OCI-LY1 (cell line): ENCODE measurements at regions not wholly inside any gene's neighbourhood (a gene's known extent, or its start where the extent isn't known, plus 50 kb on each side); places are given as distances from the start of the nearest gene placed in this dataset.

Source experiments
- H2AFZ ChIP-seq: fragments of 200-600 bp; sonication (generic), shearing (Covaris generic); 2 replicates; pipeline ENCODE4 v1.6.0; 2014; ENCODE audit warnings: antibody characterized with exemption, mild to moderate bottlenecking, low read length
- H3F3A ChIP-seq: fragments of 200-600 bp; sonication (generic), shearing (Covaris generic); 2 replicates; pipeline ENCODE4 v1.6.0; 2014; ENCODE audit warnings: mild to moderate bottlenecking, antibody characterized with exemption, low read length, moderate library complexity; ENCODE audit not compliant: insufficient read depth
- H3K27ac ChIP-seq: fragments of 200-600 bp; sonication (generic); 2 replicates; pipeline ENCODE4 v1.5.1; 2014; ENCODE audit warnings: low read length, mixed run types, mild to moderate bottlenecking, low read depth; ENCODE audit not compliant: poor library complexity, severe bottlenecking
- H3K27me3 ChIP-seq: fragments of 200-600 bp; sonication (generic); 2 replicates; pipeline ENCODE4 v1.6.0; 2014; ENCODE audit warnings: antibody characterized with exemption, mild to moderate bottlenecking, low read length, moderate library complexity; ENCODE audit not compliant: insufficient read depth
- H3K36me3 ChIP-seq: fragments of 200-600 bp; sonication (generic); 2 replicates; pipeline ENCODE4 v1.6.1; 2014; ENCODE audit warnings: mild to moderate bottlenecking, antibody characterized with exemption, low read length, moderate library complexity, mixed read lengths; ENCODE audit not compliant: insufficient read depth
- H3K4me1 ChIP-seq: fragments of 200-600 bp; sonication (generic); 2 replicates; pipeline ENCODE4 v1.5.1; 2014; ENCODE audit warnings: mild to moderate bottlenecking, low read length, moderate library complexity; ENCODE audit not compliant: insufficient read depth, severe bottlenecking
- H3K4me2 ChIP-seq: fragments of 200-600 bp; sonication (generic), shearing (Covaris generic); 2 replicates; pipeline ENCODE4 v1.6.1; 2014; ENCODE audit warnings: low read length
- H3K4me3 ChIP-seq: fragments of 200-600 bp; sonication (generic); 2 replicates; pipeline ENCODE4 v1.5.1; 2014; ENCODE audit warnings: low read length, low read depth, mild to moderate bottlenecking, mixed read lengths; ENCODE audit not compliant: poor library complexity, severe bottlenecking
- H3K79me2 ChIP-seq: fragments of 200-600 bp; shearing (Covaris generic); 2 replicates; pipeline ENCODE4 v1.6.1; 2016; ENCODE audit warnings: mixed run types, low read length, mixed read lengths; ENCODE audit not compliant: insufficient read depth
- H3K9ac ChIP-seq: fragments of 200-600 bp; sonication (generic), shearing (Covaris generic); 2 replicates; pipeline ENCODE4 v1.6.1; 2014; ENCODE audit warnings: mild to moderate bottlenecking, low read length, mixed read lengths
- H3K9me2 ChIP-seq: fragments of 200-600 bp; sonication (generic), shearing (Covaris generic); 2 replicates; pipeline ENCODE4 v1.6.1; 2014; ENCODE audit warnings: low read depth, mild to moderate bottlenecking, low read length, mixed read lengths
- H3K9me3 ChIP-seq: fragments of 200-600 bp; shearing (Covaris generic); 2 replicates; pipeline ENCODE4 v1.6.1; 2014; ENCODE audit warnings: low read length, mixed read lengths
- H4K20me1 ChIP-seq: fragments of 200-600 bp; sonication (generic), shearing (Covaris generic); 2 replicates; pipeline ENCODE4 v1.6.0; 2016; ENCODE audit warnings: mild to moderate bottlenecking, low read length; ENCODE audit not compliant: insufficient read depth
- EZH2 ChIP-seq: fragments of 200-600 bp; sonication (generic), shearing (Covaris generic); IDR thresholded peaks from 2 replicates; pipeline ENCODE4 v1.8.0; 2017; ENCODE audit warnings: borderline replicate concordance, mixed run types, mild to moderate bottlenecking, antibody characterized with exemption, low read length, moderate library complexity, mixed read lengths
- TF ChIP-seq, protein P1 (sequence below): fragments of 200-600 bp; sonication (generic), shearing (Covaris generic); IDR thresholded peaks from 2 replicates; pipeline ENCODE4 v1.5.1; 2017; ENCODE audit warnings: mild to moderate bottlenecking, antibody characterized with exemption, low read length, moderate library complexity, mixed read lengths

GRCh38 chr4:107216379-107216778, 180.3 kb upstream of the DKK2 start:
- H3K27me3 ChIP-seq: no peaks in the 10 kb centered on the region
- H2AFZ ChIP-seq: no peak overlapping the region
- TF ChIP-seq EZH2: no peak
- TF ChIP-seq, protein P1, sequence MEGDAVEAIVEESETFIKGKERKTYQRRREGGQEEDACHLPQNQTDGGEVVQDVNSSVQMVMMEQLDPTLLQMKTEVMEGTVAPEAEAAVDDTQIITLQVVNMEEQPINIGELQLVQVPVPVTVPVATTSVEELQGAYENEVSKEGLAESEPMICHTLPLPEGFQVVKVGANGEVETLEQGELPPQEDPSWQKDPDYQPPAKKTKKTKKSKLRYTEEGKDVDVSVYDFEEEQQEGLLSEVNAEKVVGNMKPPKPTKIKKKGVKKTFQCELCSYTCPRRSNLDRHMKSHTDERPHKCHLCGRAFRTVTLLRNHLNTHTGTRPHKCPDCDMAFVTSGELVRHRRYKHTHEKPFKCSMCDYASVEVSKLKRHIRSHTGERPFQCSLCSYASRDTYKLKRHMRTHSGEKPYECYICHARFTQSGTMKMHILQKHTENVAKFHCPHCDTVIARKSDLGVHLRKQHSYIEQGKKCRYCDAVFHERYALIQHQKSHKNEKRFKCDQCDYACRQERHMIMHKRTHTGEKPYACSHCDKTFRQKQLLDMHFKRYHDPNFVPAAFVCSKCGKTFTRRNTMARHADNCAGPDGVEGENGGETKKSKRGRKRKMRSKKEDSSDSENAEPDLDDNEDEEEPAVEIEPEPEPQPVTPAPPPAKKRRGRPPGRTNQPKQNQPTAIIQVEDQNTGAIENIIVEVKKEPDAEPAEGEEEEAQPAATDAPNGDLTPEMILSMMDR: no peak

GRCh38 chr4:107215222-107215621, 179.1 kb upstream of the DKK2 start:
- H4K20me1 ChIP-seq: no peaks in the 10 kb centered on the region
- H3K4me1 ChIP-seq: no peaks in the 10 kb centered on the region
- H3K27ac ChIP-seq: no peak overlapping the region
- no peak overlapping the region for H3K4me2 ChIP-seq
- no peaks in the 10 kb centered on the region for H3K79me2 ChIP-seq
- no peaks in the 10 kb centered on the region for H3K27me3 ChIP-seq
- no peak overlapping the region for H3K9ac ChIP-seq
- TF ChIP-seq, protein P1: no peak
- TF ChIP-seq EZH2: no peak
- no peaks in the 10 kb centered on the region for H3F3A ChIP-seq
- no peak overlapping the region for H2AFZ ChIP-seq
- no peaks in the 10 kb centered on the region for H3K36me3 ChIP-seq
- no peaks in the 10 kb centered on the region for H3K9me2 ChIP-seq
- H3K4me3 ChIP-seq: no peak overlapping the region
- H3K9me3 ChIP-seq: no peaks in the 10 kb centered on the region

More at GRCh38 chr4:107216379-107216778, 180.3 kb upstream of the DKK2 start:
- H3F3A ChIP-seq: no peaks in the 10 kb centered on the region
- no peaks in the 10 kb centered on the region for H3K9me3 ChIP-seq
- H3K4me2 ChIP-seq: no peak overlapping the region
- H3K9ac ChIP-seq: no peak overlapping the region
- H3K27ac ChIP-seq: no peak overlapping the region
- no peaks in the 10 kb centered on the region for H3K36me3 ChIP-seq
- H3K4me3 ChIP-seq: no peak overlapping the region
- no peaks in the 10 kb centered on the region for H3K4me1 ChIP-seq
- H3K79me2 ChIP-seq: no peaks in the 10 kb centered on the region
- H4K20me1 ChIP-seq: no peaks in the 10 kb centered on the region
- no peaks in the 10 kb centered on the region for H3K9me2 ChIP-seq

DNA sequence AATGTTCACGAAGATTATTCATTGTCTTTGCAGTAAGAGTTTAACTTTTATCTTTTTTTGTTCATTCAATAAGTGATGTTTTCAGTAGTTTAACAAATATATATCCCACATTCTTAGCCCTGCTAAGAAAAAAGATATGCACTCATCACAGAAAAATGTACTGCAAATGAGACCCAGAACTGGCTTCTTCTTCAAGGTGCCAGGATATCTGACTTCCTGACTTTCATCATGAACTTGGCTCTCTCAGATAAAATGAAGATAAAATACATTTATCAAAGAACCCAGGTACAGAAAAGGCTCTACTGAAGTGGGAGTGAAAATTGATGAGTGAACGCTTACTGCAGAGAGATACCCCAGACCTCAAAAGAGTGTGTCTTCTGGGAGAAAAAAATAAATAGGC, 177.8 kb upstream of the DKK2 start:
- no peaks in the 10 kb centered on the region for H3F3A ChIP-seq
- H3K9me3 ChIP-seq: no peaks in the 10 kb centered on the region
- H2AFZ ChIP-seq: no peak overlapping the region
- no peaks in the 10 kb centered on the region for H3K9me2 ChIP-seq
- no peak overlapping the region for H3K4me3 ChIP-seq
- H4K20me1 ChIP-seq: no peaks in the 10 kb centered on the region
- H3K4me2 ChIP-seq: no peak overlapping the region
- H3K4me1 ChIP-seq: no peaks in the 10 kb centered on the region
- H3K79me2 ChIP-seq: no peaks in the 10 kb centered on the region
- TF ChIP-seq, protein P1: no peak
- no peak for TF ChIP-seq EZH2
- H3K36me3 ChIP-seq: no peaks in the 10 kb centered on the region
- no peak overlapping the region for H3K9ac ChIP-seq
- no peaks in the 10 kb centered on the region for H3K27me3 ChIP-seq
- H3K27ac ChIP-seq: no peak overlapping the region
